HEK293T (cell line): ENCODE measurements at regions not wholly inside any gene's neighbourhood (a gene's known extent, or its start where the extent isn't known, plus 50 kb on each side); places are given as distances from the start of the nearest gene placed in this dataset.

Source experiments
- CTCF ChIA-PET: fragments of 350-600 bp; formaldehyde crosslinking; extraction: SDS; loops from one replicate; lab custom pipeline; 2021; ENCODE audit warnings: antibody characterized with exemption, inconsistent platforms; lab: Yijun Ruan, JAX
- POLR2A ChIA-PET: fragments of 350-600 bp; formaldehyde crosslinking; extraction: SDS; loops from one replicate; lab custom pipeline; 2020; ENCODE audit warnings: antibody characterized with exemption, inconsistent platforms; lab: Yijun Ruan, JAX
- DNase-seq: peaks from one replicate; pipeline ENCODE4 v3.0.0; 2012; ENCODE audit warnings: mixed read lengths; ENCODE audit errors: extremely low spot score
- ARNT ChIP-seq: fragments of 450-650 bp; IDR thresholded peaks from 2 replicates; pipeline ENCODE4 v1.6.1; 2017; ENCODE audit warnings: mild to moderate bottlenecking
- BHLHE40 ChIP-seq: fragments of 450-650 bp; IDR thresholded peaks from 2 replicates; pipeline ENCODE4 v1.6.1; 2016; ENCODE audit warnings: mild to moderate bottlenecking, moderate library complexity, borderline replicate concordance
- CTBP1 ChIP-seq: fragments of 450-650 bp; IDR thresholded peaks from 2 replicates; pipeline ENCODE4 v1.6.1; 2016; ENCODE audit warnings: borderline replicate concordance
- ELF4 ChIP-seq: fragments of 450-650 bp; IDR thresholded peaks from 2 replicates; pipeline ENCODE4 v1.6.1; 2017; ENCODE audit warnings: antibody characterized with exemption
- FOXA1 ChIP-seq: fragments of 450-650 bp; IDR thresholded peaks from 2 replicates; pipeline ENCODE4 v1.6.1; 2016; ENCODE audit warnings: mild to moderate bottlenecking
- FOXK2 ChIP-seq: fragments of 450-650 bp; IDR thresholded peaks from 2 replicates; pipeline ENCODE4 v1.6.1; 2016; ENCODE audit warnings: mild to moderate bottlenecking
- FOXM1 ChIP-seq: fragments of 450-650 bp; IDR thresholded peaks from 2 replicates; pipeline ENCODE4 v1.6.1; 2017; ENCODE audit warnings: mild to moderate bottlenecking, borderline replicate concordance
- HDGF ChIP-seq: fragments of 450-650 bp; IDR thresholded peaks from 2 replicates; pipeline ENCODE4 v1.6.1; 2017; ENCODE audit warnings: antibody characterized with exemption, borderline replicate concordance
- L3MBTL2 ChIP-seq: fragments of 450-650 bp; conservative IDR thresholded peaks from 2 replicates; pipeline ENCODE4 v1.6.1; 2016; ENCODE audit warnings: mild to moderate bottlenecking
- LEF1 ChIP-seq: fragments of 450-650 bp; IDR thresholded peaks from 2 replicates; pipeline ENCODE4 v1.6.1; 2017; ENCODE audit warnings: mild to moderate bottlenecking, borderline replicate concordance
- NFRKB ChIP-seq: fragments of 450-650 bp; IDR thresholded peaks from 2 replicates; pipeline ENCODE4 v1.6.1; 2016; ENCODE audit warnings: mild to moderate bottlenecking, moderate library complexity
- SP1 ChIP-seq: fragments of 450-650 bp; IDR thresholded peaks from 2 replicates; pipeline ENCODE4 v1.6.1; 2017
- SUZ12 ChIP-seq: fragments of 450-650 bp; IDR thresholded peaks from 2 replicates; pipeline ENCODE4 v1.6.1; 2016; ENCODE audit warnings: mild to moderate bottlenecking
- TARDBP ChIP-seq: fragments of 450-650 bp; IDR thresholded peaks from 2 replicates; pipeline ENCODE4 v1.6.1; 2016
- ZNF384 ChIP-seq: fragments of 450-650 bp; IDR thresholded peaks from 2 replicates; pipeline ENCODE4 v1.6.1; 2016
- TF ChIP-seq, protein P1 (sequence below): fragments of 450-650 bp; IDR thresholded peaks from 2 replicates; pipeline ENCODE4 v1.6.1; 2016

DNA sequence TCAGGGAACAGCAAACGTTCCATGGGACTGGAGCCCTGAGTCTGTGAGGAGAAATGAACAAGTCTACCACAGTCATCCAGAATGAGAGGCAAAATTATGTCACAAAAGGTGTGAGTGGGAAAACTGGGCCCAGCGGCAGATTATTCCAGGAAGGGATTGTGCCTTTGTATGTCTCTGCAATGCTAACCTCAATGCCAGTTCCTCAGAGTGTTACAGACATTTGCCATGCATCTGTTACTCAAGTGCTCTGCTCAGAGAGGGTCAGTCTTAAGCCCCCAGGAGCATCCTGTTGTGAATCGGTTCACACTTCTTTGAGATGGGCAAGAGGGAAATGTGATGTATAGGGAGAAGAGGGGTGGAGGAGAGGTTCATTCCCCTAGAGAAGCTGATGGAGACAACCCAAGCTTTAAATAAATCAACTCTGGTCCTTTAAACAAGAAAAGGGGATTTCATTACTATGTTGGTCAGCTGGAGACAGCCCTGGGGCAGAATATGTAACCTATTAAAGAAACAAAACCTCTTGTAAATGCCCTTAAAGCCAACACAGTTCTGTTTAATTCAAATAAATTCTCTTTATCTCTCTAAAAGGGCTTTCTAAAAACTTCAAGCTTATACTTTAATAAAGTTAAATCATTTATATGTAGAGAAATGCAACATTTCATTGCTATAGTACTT is 85.9 kb upstream of the GRB10 start:
- POLR2A ChIA-PET: no interaction called here
- no peak for DNase-seq
- TF ChIP-seq TARDBP: no peak
- no peak for TF ChIP-seq FOXA1
- no peak for TF ChIP-seq HDGF
- no peak for TF ChIP-seq SUZ12
- no peak for TF ChIP-seq BHLHE40
- no peak for TF ChIP-seq ELF4
- TF ChIP-seq ZNF384: no peak
- TF ChIP-seq NFRKB: no peak
- TF ChIP-seq ARNT: no peak
- TF ChIP-seq LEF1: no peak
- TF ChIP-seq FOXM1: no peak
- CTCF ChIA-PET: interaction anchor here (0.5 kb wide), 1 partner anchor 296 kb away, joined by 3 read pairs; no protein-coding TSS in a partner anchor

DNA sequence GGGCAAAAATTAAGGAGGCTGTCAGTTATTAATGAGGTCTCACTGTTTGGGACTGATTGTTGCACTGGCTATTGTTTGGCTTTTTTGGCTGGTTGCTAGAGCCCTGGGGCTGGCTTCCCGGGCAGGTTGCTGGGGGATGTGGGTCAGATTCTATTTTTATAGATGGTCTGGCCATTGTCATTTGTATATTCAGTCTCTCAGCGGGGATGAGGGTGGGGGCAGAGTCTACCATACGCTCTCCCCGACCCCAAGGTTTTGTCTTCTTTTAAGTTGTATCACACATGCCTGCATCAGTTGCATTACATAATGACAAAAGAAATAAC is 84.3 kb upstream of the GRB10 start:
- CTCF ChIA-PET: no interaction called here
- no peak for DNase-seq
- POLR2A ChIA-PET: no interaction called here
- TF ChIP-seq ZNF384 (no peak), SUZ12 (no peak), ELF4 (no peak), FOXK2 (no peak), FOXM1 (no peak), ARNT (no peak), HDGF (no peak), L3MBTL2 (no peak), TARDBP (no peak), CTBP1 (no peak), SP1 (no peak), BHLHE40 (no peak)
- TF ChIP-seq, protein P1, sequence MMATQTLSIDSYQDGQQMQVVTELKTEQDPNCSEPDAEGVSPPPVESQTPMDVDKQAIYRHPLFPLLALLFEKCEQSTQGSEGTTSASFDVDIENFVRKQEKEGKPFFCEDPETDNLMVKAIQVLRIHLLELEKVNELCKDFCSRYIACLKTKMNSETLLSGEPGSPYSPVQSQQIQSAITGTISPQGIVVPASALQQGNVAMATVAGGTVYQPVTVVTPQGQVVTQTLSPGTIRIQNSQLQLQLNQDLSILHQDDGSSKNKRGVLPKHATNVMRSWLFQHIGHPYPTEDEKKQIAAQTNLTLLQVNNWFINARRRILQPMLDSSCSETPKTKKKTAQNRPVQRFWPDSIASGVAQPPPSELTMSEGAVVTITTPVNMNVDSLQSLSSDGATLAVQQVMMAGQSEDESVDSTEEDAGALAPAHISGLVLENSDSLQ: no peak

DNA sequence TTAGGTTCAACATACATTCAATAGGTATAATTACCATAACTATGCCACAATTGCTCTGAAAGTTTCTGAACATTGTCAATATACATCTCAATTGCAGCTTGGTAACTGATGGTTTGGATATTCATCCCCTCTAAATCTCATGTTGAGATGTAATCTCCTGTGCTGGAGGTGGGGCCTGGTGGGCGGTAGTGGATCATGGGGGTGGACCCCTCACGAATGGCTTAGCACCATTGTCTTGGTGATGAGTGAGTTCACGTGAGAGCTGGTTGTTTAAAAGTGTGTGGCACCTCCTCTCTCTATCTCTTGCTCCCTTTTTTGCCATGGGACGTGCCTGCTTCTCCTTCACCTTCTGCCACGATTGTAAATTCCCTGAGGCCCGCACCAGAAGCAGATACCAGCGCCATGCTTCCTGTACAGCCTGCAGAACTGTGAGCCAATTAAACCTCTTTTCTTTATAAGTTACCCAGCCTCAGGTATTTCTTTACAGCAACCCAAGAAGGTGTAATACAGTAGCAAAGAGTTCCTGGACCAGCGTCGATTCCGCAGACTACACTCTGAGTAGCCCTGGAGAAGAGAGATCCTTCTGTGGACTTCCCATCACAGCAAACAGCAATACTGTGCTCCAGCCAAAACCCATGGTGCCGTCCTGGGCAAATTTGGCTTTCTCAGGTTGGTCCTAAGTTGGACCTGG is 83.8 kb upstream of the GRB10 start:
- POLR2A ChIA-PET: no interaction called here

DNA sequence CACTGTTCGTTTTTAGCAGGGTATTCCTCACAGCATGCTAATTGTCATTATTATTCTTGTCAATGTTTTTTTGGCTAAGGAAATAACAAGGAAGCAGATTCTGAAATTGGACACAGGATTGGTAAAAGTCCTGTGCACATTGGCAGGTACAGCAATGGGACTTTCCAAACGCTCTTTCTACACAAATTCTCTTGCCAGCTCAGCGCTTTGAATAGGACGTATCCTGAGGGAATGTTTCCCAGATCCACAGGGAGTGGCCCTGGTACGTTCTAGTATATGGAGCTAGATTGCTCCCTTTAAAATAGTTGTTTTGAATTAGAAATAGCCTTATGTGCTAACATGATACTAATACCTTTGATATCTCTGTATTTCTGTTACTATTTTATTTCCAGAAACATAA is 82.8 kb upstream of the GRB10 start:
- ChIA-PET CTCF (no interaction called here), POLR2A (no interaction called here)
- TF ChIP-seq NFRKB (no peak), BHLHE40 (no peak), FOXM1 (no peak), HDGF (no peak), SP1 (no peak)
- TF ChIP-seq, protein P1: no peak
- DNase-seq: no peak

More for the DNA sequence above, 83.8 kb upstream of the GRB10 start:
- CTCF ChIA-PET: no interaction called here
- TF ChIP-seq TARDBP (no peak), SP1 (no peak), FOXA1 (no peak), FOXK2 (no peak), NFRKB (no peak), LEF1 (no peak), L3MBTL2 (no peak), ELF4 (no peak), FOXM1 (no peak), BHLHE40 (no peak), CTBP1 (no peak), ZNF384 (no peak), SUZ12 (no peak), ARNT (no peak), HDGF (no peak)
- TF ChIP-seq, protein P1: no peak
- DNase-seq: no peak

DNA sequence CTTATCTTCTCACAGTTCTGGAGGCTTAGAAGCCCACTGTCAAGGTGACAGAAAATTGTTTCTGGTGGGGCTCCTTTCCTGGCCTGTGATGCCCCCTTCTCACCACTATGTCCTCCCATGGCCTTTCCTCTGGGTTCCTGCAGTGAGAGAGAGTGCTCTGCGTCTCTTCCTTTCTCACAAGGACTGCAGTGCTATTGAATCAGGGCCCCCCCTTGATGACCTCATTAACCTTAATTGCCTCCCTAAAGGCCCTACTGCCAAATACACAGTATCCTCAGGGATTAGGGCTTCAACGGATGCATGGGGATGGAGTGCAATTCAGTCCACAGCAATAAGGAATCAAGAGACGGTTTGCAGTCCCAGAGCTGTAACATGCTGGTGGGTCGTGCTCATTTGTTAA is 82.0 kb upstream of the GRB10 start:
- ChIA-PET CTCF (no interaction called here), POLR2A (no interaction called here)
- no peak for DNase-seq
- TF ChIP-seq SP1 (no peak), L3MBTL2 (no peak), SUZ12 (no peak)

DNA sequence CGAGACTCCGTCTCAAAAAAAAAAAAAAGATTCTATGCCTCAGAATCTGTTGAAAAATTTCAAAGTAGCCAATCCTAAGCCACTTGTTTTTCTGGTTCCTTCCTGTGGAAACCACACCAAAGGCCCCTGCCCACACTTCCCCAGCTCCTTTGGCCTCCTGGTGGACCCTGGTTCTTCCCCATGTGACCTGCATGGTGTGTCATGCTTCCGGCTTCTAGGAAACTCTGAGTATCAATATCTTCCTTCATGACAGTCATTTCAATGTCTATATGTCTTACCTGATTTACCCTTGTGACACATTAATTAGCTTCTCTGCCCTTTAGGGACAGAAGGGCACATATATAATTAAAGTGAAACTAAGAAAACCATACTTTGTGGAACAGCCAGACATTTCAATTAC is 80.4 kb upstream of the GRB10 start:
- TF ChIP-seq NFRKB (no peak), ARNT (no peak), L3MBTL2 (no peak), FOXA1 (no peak), LEF1 (no peak), BHLHE40 (no peak), SUZ12 (no peak), FOXM1 (no peak), SP1 (no peak), ELF4 (no peak), ZNF384 (no peak)
- TF ChIP-seq, protein P1: no peak
- DNase-seq: no peak
- ChIA-PET CTCF (no interaction called here), POLR2A (no interaction called here)
